SH-SY5Y (cell line): ENCODE measurements at regions not wholly inside any gene's neighbourhood (a gene's known extent, or its start where the extent isn't known, plus 50 kb on each side); places are given as distances from the start of the nearest gene placed in this dataset.

Experiments used
- GATA2 ChIP-seq: IDR thresholded peaks from 2 replicates; pipeline ENCODE4 v1.6.1; 2011; ENCODE audit warnings: mild to moderate bottlenecking, low read depth, low read length
- GATA3 ChIP-seq: IDR thresholded peaks from 2 replicates; pipeline ENCODE4 v1.6.1; 2011; ENCODE audit warnings: low read depth, mild to moderate bottlenecking, low read length, moderate library complexity

- no peak for TF ChIP-seq GATA3
- no peak for TF ChIP-seq GATA2
Observed at GRCh38 chr2:220212296-220213080, 585.1 kb downstream of the SLC4A3 start.

DNA sequence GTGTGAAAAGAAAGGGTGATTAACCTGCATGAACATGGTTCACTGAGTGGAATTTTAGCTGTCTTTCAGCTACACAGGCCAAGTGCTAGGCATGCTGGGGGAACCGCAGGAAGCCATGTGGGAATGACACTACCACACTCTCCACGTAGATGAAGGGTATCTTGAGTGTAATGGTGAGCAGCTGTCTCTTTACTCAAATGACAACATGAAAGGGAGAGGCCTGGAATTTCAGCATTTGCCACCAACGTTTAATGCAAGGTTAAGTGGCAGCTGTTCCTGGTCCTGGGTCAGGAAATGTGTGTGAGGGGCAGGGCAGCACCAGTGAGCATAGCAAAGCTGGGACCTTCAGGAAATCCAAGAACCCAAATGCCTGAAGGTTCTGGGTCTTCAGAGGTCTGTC is 588.4 kb downstream of the SLC4A3 start:
- no peak for TF ChIP-seq GATA2
- TF ChIP-seq GATA3, result no peak

GRCh38 chr2:220219371-220219770 is 591.9 kb downstream of the SLC4A3 start:
- TF ChIP-seq GATA2 (no peak), GATA3 (no peak)

- TF ChIP-seq GATA2, result no peak
- TF ChIP-seq GATA3, result no peak
Observed at GRCh38 chr2:220220009-220220408, 592.6 kb downstream of the SLC4A3 start.

GRCh38 chr2:220221992-220222391 is 594.6 kb downstream of the SLC4A3 start:
- TF ChIP-seq GATA2, result no peak
- TF ChIP-seq GATA3, result no peak

DNA sequence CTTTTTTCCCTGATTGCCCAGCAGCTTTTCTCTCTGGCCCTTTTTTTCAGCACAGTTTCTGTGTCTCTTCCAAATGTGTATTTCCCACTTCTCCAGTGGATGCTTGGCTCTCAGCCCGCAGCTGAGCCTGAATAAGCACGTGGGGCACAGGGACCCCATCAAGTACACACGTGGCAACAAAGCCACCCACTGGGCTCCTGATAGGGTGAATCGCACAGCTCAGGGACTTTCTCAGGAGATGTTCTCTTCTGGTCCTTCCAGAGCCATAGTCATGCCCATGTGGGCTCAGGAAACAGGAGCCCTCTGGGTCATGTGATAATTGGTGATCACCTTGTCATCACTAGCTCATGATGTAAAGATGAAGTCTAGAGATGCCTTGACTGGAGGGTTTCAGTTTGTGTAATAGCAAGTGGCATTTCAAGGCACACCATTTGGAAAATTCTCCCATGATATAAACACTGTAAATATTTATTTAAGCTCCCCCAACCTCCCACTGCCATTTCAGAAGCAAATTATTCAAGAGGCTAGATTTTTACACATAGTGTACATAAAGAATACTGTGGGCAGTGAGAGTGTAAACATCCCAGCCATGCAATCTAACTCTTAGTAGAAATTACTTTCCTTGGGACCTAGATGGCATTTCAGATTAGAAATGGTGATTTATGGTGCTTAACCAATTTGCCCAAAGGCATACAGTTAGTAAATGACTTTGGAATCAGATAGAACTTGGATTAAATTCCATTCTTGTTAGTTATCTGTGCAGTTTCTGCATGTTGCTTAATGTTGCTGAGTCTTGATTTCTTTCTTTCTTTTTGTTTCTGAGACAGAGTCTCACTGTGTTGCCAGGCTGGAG is 597.5 kb downstream of the SLC4A3 start:
- no peak for TF ChIP-seq GATA3
- TF ChIP-seq GATA2, result no peak

- TF ChIP-seq GATA3, result no peak
- no peak for TF ChIP-seq GATA2
Observed at GRCh38 chr2:220226076-220226475, 598.6 kb downstream of the SLC4A3 start.

DNA sequence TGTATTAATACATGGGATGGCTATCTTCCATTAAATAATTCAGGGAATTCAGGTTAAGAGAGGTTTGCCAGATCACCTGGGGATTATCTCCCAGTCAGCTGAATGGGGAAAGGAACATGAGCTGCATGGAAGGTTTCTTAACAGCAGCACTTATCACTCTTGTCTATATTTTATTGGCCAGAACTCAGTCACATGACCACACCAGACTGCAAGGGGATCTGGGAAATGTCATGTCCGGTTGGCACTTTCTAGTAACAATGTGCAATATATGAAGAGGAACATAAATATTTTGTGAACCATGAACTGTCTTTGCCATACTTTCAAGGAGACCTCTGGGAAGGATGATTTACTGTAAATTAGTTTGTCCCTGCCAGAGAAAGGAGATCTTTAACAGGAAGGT is 599.1 kb downstream of the SLC4A3 start:
- no peak for TF ChIP-seq GATA3
- no peak for TF ChIP-seq GATA2

DNA sequence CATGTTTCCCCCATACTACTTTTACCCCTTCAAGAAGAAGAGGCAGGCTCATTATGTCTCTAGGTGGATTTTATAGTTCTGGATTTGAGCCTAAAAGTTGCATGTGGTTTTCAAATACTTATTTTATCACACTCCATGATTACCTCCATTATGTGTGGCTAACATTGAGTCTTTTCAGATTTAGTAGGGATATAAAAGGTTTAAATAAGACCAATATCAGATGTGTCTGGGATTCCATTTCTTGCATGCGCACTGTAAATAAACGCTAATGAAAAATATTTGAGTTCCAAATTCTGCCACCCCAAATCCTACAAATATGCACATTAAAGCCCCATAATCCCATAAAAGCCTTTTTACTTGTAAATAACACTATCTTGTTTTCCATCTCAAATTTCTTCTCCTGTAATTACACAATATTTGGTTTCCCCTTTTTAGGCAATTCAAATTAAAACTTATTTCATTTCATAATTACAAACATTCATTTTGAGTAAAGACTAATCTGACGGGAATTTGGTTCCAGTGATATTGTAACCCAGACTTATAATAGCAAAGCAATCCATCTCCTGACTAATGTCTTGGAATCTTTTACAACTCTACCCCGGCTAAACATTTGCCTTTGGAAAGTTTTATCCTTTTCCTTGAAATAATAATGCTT is 600.0 kb downstream of the SLC4A3 start:
- TF ChIP-seq GATA2, result no peak
- no peak for TF ChIP-seq GATA3

- TF ChIP-seq GATA2 (no peak), GATA3 (no peak)
Observed at GRCh38 chr2:220228310-220229006, 601.0 kb downstream of the SLC4A3 start.

DNA sequence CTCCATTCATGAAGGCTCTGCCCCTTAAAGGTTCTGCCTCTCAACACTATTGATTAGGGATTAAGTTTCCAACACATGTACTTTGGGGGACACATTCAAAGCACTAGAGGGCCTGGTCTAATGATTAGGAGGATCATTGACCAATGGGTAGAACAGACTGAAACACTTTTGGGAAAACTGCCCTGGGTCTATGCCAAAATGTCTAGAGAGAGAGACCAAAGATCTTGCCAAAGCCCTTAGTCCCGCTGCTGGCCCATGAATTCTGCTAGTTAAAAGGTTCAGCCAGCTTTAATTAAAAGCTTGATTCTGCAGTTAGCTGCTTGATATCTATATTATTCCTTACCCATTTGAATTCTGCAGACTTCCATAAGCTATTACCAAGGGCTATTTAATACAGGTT is 613.2 kb downstream of the SLC4A3 start:
- TF ChIP-seq GATA3, result no peak
- TF ChIP-seq GATA2, result no peak

DNA sequence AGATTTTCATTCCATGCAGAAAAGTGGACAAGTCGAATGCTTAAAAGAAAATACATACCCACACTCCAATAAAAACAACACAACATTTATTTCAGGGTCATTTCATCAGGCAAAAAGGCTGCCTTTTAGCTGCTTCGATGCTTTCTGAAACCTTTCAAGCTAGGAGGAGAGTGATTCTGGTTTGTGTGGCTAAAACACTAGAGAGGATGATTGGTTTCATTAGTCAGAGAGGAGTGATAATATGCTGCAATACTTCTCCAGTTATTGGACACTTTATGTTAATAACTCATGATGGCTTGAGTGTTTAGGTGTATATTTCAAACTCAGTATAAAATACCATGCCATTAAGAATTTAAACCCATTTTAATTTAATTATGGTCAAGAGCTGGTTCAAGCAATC is 614.0 kb downstream of the SLC4A3 start:
- TF ChIP-seq GATA2, result no peak
- TF ChIP-seq GATA3, result no peak

DNA sequence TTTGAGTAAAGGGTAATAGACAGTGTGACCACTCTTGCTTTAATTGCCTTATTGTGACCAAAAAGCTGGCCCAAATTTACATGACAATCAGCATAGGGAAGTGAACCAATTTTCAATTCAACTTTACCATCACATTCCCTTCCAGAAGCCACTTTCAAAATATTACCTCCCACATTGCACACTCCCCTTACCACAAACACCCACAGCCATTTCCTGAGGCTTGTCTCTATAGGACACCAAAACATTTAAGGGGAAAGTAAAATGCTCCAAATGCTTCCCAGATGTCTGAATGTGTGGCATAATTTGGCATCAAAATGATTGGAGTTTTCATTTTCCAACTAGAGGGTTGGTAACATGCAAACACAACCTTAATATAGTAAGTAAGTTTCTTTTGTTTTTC is 616.1 kb downstream of the SLC4A3 start:
- TF ChIP-seq GATA2 (no peak), GATA3 (no peak)

DNA sequence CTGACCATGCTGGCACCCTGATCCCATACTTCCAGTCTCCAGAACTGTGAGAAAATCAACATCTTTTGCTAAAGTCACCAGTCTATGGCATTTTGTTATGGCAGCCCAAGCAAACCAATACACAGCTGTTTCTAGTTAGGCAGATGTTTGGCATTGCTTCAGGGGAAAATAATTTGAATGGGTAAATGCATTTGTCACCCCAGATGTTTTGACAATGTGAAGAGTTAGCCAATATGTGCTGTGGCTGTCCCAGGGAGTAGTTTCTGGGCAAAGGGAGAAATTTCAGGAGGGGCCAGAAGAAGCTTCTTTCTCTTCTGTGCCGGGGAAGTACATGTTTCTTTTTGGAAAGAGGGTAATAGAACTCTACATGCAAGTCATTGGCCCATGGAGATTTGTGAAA is 619.0 kb downstream of the SLC4A3 start:
- TF ChIP-seq GATA2 (no peak), GATA3 (no peak)
